ENCODE measurements at regions not wholly inside any gene's neighbourhood (a gene's known extent, or its start where the extent isn't known, plus 50 kb on each side); places are given as distances from the start of the nearest gene placed in this dataset.
"Not testable (repeated sequence)": the region's sequence is repeated elsewhere in the genome, so short reads cannot be mapped to it uniquely, and the experiment has no call there.

- no peak for DNase-seq (ENCODE audit: low read depth in 1 of 2, low spot score in 2 of 2)
- Histone ChIP-seq H3K9me3 (replicated peaks) (no peaks in the 10 kb centered on the region; the same call in 1 of the 2 replicates), H3K27me3 (replicated peaks) (no peaks in the 10 kb centered on the region), H3K27ac (no peak overlapping the region), H3K4me1 (replicated peaks) (no peaks in the 10 kb centered on the region), H3K4me3 (no peak overlapping the region), H3K36me3 (no peaks in the 10 kb centered on the region)
Measured at GRCh38 chr3:109977897-109978296, 640.6 kb upstream of the DPPA4 start.

GRCh38 chr3:109982201-109982600, 644.9 kb upstream of the DPPA4 start:
- Histone ChIP-seq H3K36me3 (no peaks in the 10 kb centered on the region), H3K4me1 (replicated peaks) (no peaks in the 10 kb centered on the region), H3K4me3 (no peak overlapping the region), H3K27ac (no peak overlapping the region), H3K9me3 (replicated peaks) (no peaks in the 10 kb centered on the region; the same call in 1 of the 2 replicates), H3K27me3 (replicated peaks) (no peaks in the 10 kb centered on the region)
- DNase-seq (ENCODE audit: low read depth in 1 of 2, low spot score in 2 of 2) = no peak

- H3K27me3 ChIP-seq (replicated peaks) = no peaks in the 10 kb centered on the region
- H3K4me3 ChIP-seq = no peak overlapping the region
- H3K36me3 ChIP-seq = no peaks in the 10 kb centered on the region
- no peaks in the 10 kb centered on the region for H3K4me1 ChIP-seq (replicated peaks)
- no peak overlapping the region for H3K27ac ChIP-seq
- no peaks in the 10 kb centered on the region; the same call in 1 of the 2 replicates for H3K9me3 ChIP-seq (replicated peaks)
- DNase-seq (ENCODE audit: low read depth in 1 of 2, low spot score in 2 of 2) = no peak
Measured at GRCh38 chr3:109984976-109985375, 647.6 kb upstream of the DPPA4 start.

GRCh38 chr3:109985943-109986555, 648.7 kb upstream of the DPPA4 start:
- DNase-seq (ENCODE audit: low read depth in 1 of 2, low spot score in 2 of 2) = no peak
- H3K4me1 ChIP-seq (replicated peaks) = no peaks in the 10 kb centered on the region
- H3K27me3 ChIP-seq (replicated peaks) = no peaks in the 10 kb centered on the region
- H3K4me3 ChIP-seq = no peak overlapping the region
- H3K27ac ChIP-seq = no peak overlapping the region
- H3K9me3 ChIP-seq (replicated peaks) = no peaks in the 10 kb centered on the region
- H3K36me3 ChIP-seq = no peaks in the 10 kb centered on the region

- H3K4me3 ChIP-seq = no peak overlapping the region
- DNase-seq (ENCODE audit: low read depth in 1 of 2, low spot score in 2 of 2) = no peak
- no peaks in the 10 kb centered on the region for H3K4me1 ChIP-seq (replicated peaks)
- no peaks in the 10 kb centered on the region for H3K36me3 ChIP-seq
- H3K27ac ChIP-seq = no peak overlapping the region
- H3K27me3 ChIP-seq (replicated peaks) = no peaks in the 10 kb centered on the region
- H3K9me3 ChIP-seq (replicated peaks) = no peaks in the 10 kb centered on the region
Measured at GRCh38 chr3:109994853-109995252, 657.5 kb upstream of the DPPA4 start.

GRCh38 chr3:109995377-109995776, 658.0 kb upstream of the DPPA4 start:
- Histone ChIP-seq H3K4me3 (no peak overlapping the region), H3K27me3 (replicated peaks) (no peaks in the 10 kb centered on the region), H3K36me3 (no peaks in the 10 kb centered on the region), H3K4me1 (replicated peaks) (no peaks in the 10 kb centered on the region), H3K9me3 (replicated peaks) (no peaks in the 10 kb centered on the region), H3K27ac (no peak overlapping the region)
- DNase-seq (ENCODE audit: low read depth in 1 of 2, low spot score in 2 of 2) = no peak

GRCh38 chr3:110001905-110002304, 664.6 kb upstream of the DPPA4 start:
- not testable (repeated sequence) for H3K9me3 ChIP-seq (replicated peaks); H3K4me3 ChIP-seq; H3K4me1 ChIP-seq (replicated peaks); H3K36me3 ChIP-seq; DNase-seq (ENCODE audit: low read depth in 1 of 2, low spot score in 2 of 2); H3K27ac ChIP-seq; H3K27me3 ChIP-seq (replicated peaks)

GRCh38 chr3:110006913-110007312, 669.6 kb upstream of the DPPA4 start:
- Histone ChIP-seq H3K27me3 (replicated peaks) (no peaks in the 10 kb centered on the region), H3K4me3 (no peak overlapping the region), H3K27ac (no peak overlapping the region), H3K36me3 (no peaks in the 10 kb centered on the region), H3K9me3 (replicated peaks) (no peaks in the 10 kb centered on the region), H3K4me1 (replicated peaks) (no peaks in the 10 kb centered on the region)
- DNase-seq (ENCODE audit: low read depth in 1 of 2, low spot score in 2 of 2) = no peak

GRCh38 chr3:110015231-110015963, 678.1 kb upstream of the DPPA4 start:
- Histone ChIP-seq H3K27ac (no peak overlapping the region), H3K9me3 (replicated peaks) (no peaks in the 10 kb centered on the region), H3K4me3 (no peak overlapping the region), H3K36me3 (no peaks in the 10 kb centered on the region), H3K27me3 (replicated peaks) (no peaks in the 10 kb centered on the region), H3K4me1 (replicated peaks) (no peaks in the 10 kb centered on the region)
- DNase-seq (ENCODE audit: low read depth in 1 of 2, low spot score in 2 of 2) = no peak

GRCh38 chr3:110016235-110016815, 679.0 kb upstream of the DPPA4 start:
- DNase-seq (ENCODE audit: low read depth in 1 of 2, low spot score in 2 of 2) = no peak
- Histone ChIP-seq H3K9me3 (replicated peaks) (no peaks in the 10 kb centered on the region), H3K4me3 (no peak overlapping the region), H3K4me1 (replicated peaks) (no peaks in the 10 kb centered on the region), H3K27me3 (replicated peaks) (no peaks in the 10 kb centered on the region), H3K36me3 (no peaks in the 10 kb centered on the region), H3K27ac (no peak overlapping the region)

- H3K4me1 ChIP-seq (replicated peaks) = no peaks in the 10 kb centered on the region
- DNase-seq (ENCODE audit: low read depth in 1 of 2, low spot score in 2 of 2) = no peak
- H3K4me3 ChIP-seq = no peak overlapping the region
- H3K27me3 ChIP-seq (replicated peaks) = no peaks in the 10 kb centered on the region
- no peaks in the 10 kb centered on the region for H3K9me3 ChIP-seq (replicated peaks)
- no peak overlapping the region for H3K27ac ChIP-seq
- no peaks in the 10 kb centered on the region for H3K36me3 ChIP-seq
Measured at GRCh38 chr3:110017304-110017703, 680.0 kb upstream of the DPPA4 start.

- H3K4me1 ChIP-seq (replicated peaks) = no peaks in the 10 kb centered on the region
- H3K4me3 ChIP-seq = no peak overlapping the region
- no peak overlapping the region for H3K27ac ChIP-seq
- H3K27me3 ChIP-seq (replicated peaks) = no peaks in the 10 kb centered on the region
- no peaks in the 10 kb centered on the region for H3K36me3 ChIP-seq
- DNase-seq (ENCODE audit: low read depth in 1 of 2, low spot score in 2 of 2) = no peak
- H3K9me3 ChIP-seq (replicated peaks) = peaks cover 3% of the 10 kb centered on the region; the same call in 1 of the 2 replicates
Measured at GRCh38 chr3:110021659-110022058, 684.3 kb upstream of the DPPA4 start.

- not testable (repeated sequence) for H3K27ac ChIP-seq; H3K36me3 ChIP-seq; H3K27me3 ChIP-seq (replicated peaks); DNase-seq (ENCODE audit: low read depth in 1 of 2, low spot score in 2 of 2); H3K4me1 ChIP-seq (replicated peaks); H3K4me3 ChIP-seq; H3K9me3 ChIP-seq (replicated peaks)
Measured at GRCh38 chr3:110023022-110023421, 685.7 kb upstream of the DPPA4 start.

GRCh38 chr3:110026421-110026820, 689.1 kb upstream of the DPPA4 start:
- Histone ChIP-seq H3K4me3 (no peak overlapping the region), H3K9me3 (replicated peaks) (peaks cover 3% of the 10 kb centered on the region; the same call in 1 of the 2 replicates), H3K27me3 (replicated peaks) (no peaks in the 10 kb centered on the region), H3K36me3 (no peaks in the 10 kb centered on the region), H3K4me1 (replicated peaks) (no peaks in the 10 kb centered on the region; the same call in 1 of the 2 replicates), H3K27ac (no peak overlapping the region)
- no peak for DNase-seq (ENCODE audit: low read depth in 1 of 2, low spot score in 2 of 2)
